ENCODE measurements at regions not wholly inside any gene's neighbourhood (a gene's known extent, or its start where the extent isn't known, plus 50 kb on each side); places are given as distances from the start of the nearest gene placed in this dataset.

DNA sequence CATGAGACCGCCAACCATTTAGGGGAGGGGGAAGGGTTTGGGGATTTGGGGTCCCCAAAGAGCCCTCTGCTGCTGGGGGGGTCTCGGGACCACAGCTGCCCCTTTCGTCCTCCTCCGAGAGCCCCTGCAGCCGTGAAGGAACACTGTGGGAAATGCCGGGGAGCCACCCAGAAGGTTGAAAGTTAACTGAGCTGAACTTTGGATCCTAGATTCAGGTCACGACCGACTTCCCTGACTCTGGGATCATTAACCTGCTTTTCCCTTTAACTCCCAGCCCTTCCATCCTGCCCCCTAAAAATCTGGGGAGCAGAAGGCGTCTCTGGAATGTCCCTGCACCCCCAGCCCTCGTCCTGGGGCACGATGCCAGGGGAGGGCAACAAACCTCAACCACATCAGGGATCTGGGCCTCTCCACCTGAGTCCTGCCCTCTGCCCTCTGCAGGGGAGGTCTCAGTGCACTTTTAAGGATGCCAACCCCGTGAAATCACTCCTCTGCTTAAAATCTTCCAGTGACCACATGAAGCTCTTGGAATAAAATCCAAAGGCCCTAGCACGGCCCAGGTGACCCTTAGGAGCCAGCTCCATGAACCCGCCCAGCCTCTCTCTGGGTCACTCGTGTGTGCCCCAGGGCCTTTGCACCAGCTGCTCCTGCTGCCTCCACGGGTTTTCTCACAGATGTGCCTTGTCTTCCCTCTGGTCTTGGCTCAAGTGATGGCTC, 95.0 kb downstream of the RFLNA start:
- Histone ChIP-seq H3K4me1 (peaks cover 95% of the 10 kb centered on the region), H3K9me3 (no peaks in the 10 kb centered on the region), H3K27ac (peak overlapping the region; percentile 91), H3K27me3 (no peaks in the 10 kb centered on the region), H3K4me3 (peak overlapping the region; percentile 61), H3K36me3 (peaks cover 27% of the 10 kb centered on the region)
- DNase-seq (ENCODE audit: low spot score in 2 of 2): no peak
- WGBS: 65% methylated on average over 8 of the region's 16 CpGs
- TF ChIP-seq EP300 (IDR thresholded peaks at IDR 0.05): no peak
- no peak for TF ChIP-seq POLR2A (IDR thresholded peaks at IDR 0.05)
- no peak for TF ChIP-seq CTCF (IDR thresholded peaks at IDR 0.05)
- TF ChIP-seq POLR2AphosphoS5 (IDR thresholded peaks at IDR 0.05): no peak

GRCh38 chr12:124389138-124389724, 94.3 kb downstream of the RFLNA start:
- H3K9me3 ChIP-seq: no peaks in the 10 kb centered on the region
- peak overlapping the region; percentile 61 for H3K4me3 ChIP-seq
- no peak for TF ChIP-seq EP300 (IDR thresholded peaks at IDR 0.05)
- TF ChIP-seq POLR2A (IDR thresholded peaks at IDR 0.05): no peak
- TF ChIP-seq CTCF (IDR thresholded peaks at IDR 0.05): no peak
- TF ChIP-seq POLR2AphosphoS5 (IDR thresholded peaks at IDR 0.05): peak in 2 of 3 donors; percentile 11 to 70
- 0% methylated on average over 10 of the region's 39 CpGs for WGBS
- H3K27me3 ChIP-seq: no peaks in the 10 kb centered on the region
- peak overlapping the region; percentile 91 for H3K27ac ChIP-seq
- H3K36me3 ChIP-seq: peaks cover 27% of the 10 kb centered on the region
- peaks cover 92% of the 10 kb centered on the region for H3K4me1 ChIP-seq
- peak; percentile 92 to 96 for DNase-seq (ENCODE audit: low spot score in 2 of 2)

- no peaks in the 10 kb centered on the region for H3K9me3 ChIP-seq
- H3K36me3 ChIP-seq: peaks cover 30% of the 10 kb centered on the region
- 48% methylated on average over 12 of the region's 39 CpGs for WGBS
- DNase-seq (ENCODE audit: low spot score in 2 of 2): peak in 1 of 2 donors; percentile 93
- peak overlapping the region; percentile 61 for H3K4me3 ChIP-seq
- H3K27ac ChIP-seq: peak overlapping the region; percentile 91
- peak in 1 of 2 donors; percentile 8 for TF ChIP-seq POLR2A (IDR thresholded peaks at IDR 0.05)
- no peak for TF ChIP-seq CTCF (IDR thresholded peaks at IDR 0.05)
- peaks cover 87% of the 10 kb centered on the region for H3K4me1 ChIP-seq
- no peaks in the 10 kb centered on the region for H3K27me3 ChIP-seq
Observed at GRCh38 chr12:124388679-124389137, 93.8 kb downstream of the RFLNA start.

- Histone ChIP-seq H3K27ac (peak overlapping the region; percentile 91), H3K27me3 (no peaks in the 10 kb centered on the region), H3K9me3 (no peaks in the 10 kb centered on the region), H3K4me1 (peaks cover 82% of the 10 kb centered on the region), H3K36me3 (peaks cover 35% of the 10 kb centered on the region), H3K4me3 (peak overlapping the region; percentile 61)
- TF ChIP-seq POLR2AphosphoS5 (IDR thresholded peaks at IDR 0.05): no peak
- TF ChIP-seq EP300 (IDR thresholded peaks at IDR 0.05): no peak
- TF ChIP-seq CTCF (IDR thresholded peaks at IDR 0.05): no peak
- TF ChIP-seq POLR2A (IDR thresholded peaks at IDR 0.05): no peak
- DNase-seq (ENCODE audit: low spot score in 2 of 2): no peak
- 59% methylated on average over 15 of the region's 15 CpGs for WGBS
Observed at GRCh38 chr12:124388038-124388671, 93.3 kb downstream of the RFLNA start.

- H3K27ac ChIP-seq: peak overlapping the region; percentile 91
- TF ChIP-seq EP300 (IDR thresholded peaks at IDR 0.05) (no peak), POLR2AphosphoS5 (IDR thresholded peaks at IDR 0.05) (no peak), CTCF (IDR thresholded peaks at IDR 0.05) (no peak), POLR2A (IDR thresholded peaks at IDR 0.05) (no peak)
- no peaks in the 10 kb centered on the region for H3K9me3 ChIP-seq
- no peak for DNase-seq (ENCODE audit: low spot score in 2 of 2)
- peak overlapping the region; percentile 61 for H3K4me3 ChIP-seq
- peaks cover 41% of the 10 kb centered on the region for H3K36me3 ChIP-seq
- 75% methylated on average over 5 of the region's 24 CpGs for WGBS
- H3K4me1 ChIP-seq: peaks cover 81% of the 10 kb centered on the region
- no peaks in the 10 kb centered on the region for H3K27me3 ChIP-seq
Observed at GRCh38 chr12:124387528-124387911, 92.6 kb downstream of the RFLNA start.
